ENCODE measurements at regions not wholly inside any gene's neighbourhood (a gene's known extent, or its start where the extent isn't known, plus 50 kb on each side); places are given as distances from the start of the nearest gene placed in this dataset.
"Not testable (repeated sequence)": the region's sequence is repeated elsewhere in the genome, so short reads cannot be mapped to it uniquely, and the experiment has no call there.

- DNase-seq (ENCODE audit: low read depth, low spot score) = no peak
- no peak overlapping the region for H3K4me3 ChIP-seq (ENCODE audit: low read length)
Observed at GRCh38 chr3:73216310-73216709, 154.9 kb downstream of the EBLN2 start.

GRCh38 chr3:73222126-73222525 is 160.7 kb downstream of the EBLN2 start:
- no peak overlapping the region for H3K4me3 ChIP-seq (ENCODE audit: low read length)
- no peak for DNase-seq (ENCODE audit: low read depth, low spot score)

- no peak overlapping the region for H3K4me3 ChIP-seq (ENCODE audit: low read length)
- no peak for DNase-seq (ENCODE audit: low read depth, low spot score)
Observed at GRCh38 chr3:73225146-73225855, 163.8 kb downstream of the EBLN2 start.

- no peak overlapping the region for H3K4me3 ChIP-seq (ENCODE audit: low read length)
- DNase-seq (ENCODE audit: low read depth, low spot score) = no peak
Observed at GRCh38 chr3:73225991-73226390, 164.5 kb downstream of the EBLN2 start.

GRCh38 chr3:73228000-73228399 is 166.5 kb downstream of the EBLN2 start:
- no peak for DNase-seq (ENCODE audit: low read depth, low spot score)
- H3K4me3 ChIP-seq (ENCODE audit: low read length) = no peak overlapping the region

GRCh38 chr3:73228437-73228836 is 167.0 kb downstream of the EBLN2 start:
- H3K4me3 ChIP-seq (ENCODE audit: low read length) = no peak overlapping the region
- no peak for DNase-seq (ENCODE audit: low read depth, low spot score)

- H3K4me3 ChIP-seq (ENCODE audit: low read length) = no peak overlapping the region
- DNase-seq (ENCODE audit: low read depth, low spot score) = no peak
Observed at GRCh38 chr3:73228959-73229358, 167.5 kb downstream of the EBLN2 start.

- H3K4me3 ChIP-seq (ENCODE audit: low read length) = no peak overlapping the region
- DNase-seq (ENCODE audit: low read depth, low spot score) = no peak
Observed at GRCh38 chr3:73234354-73235014, 173.0 kb downstream of the EBLN2 start.

GRCh38 chr3:73235768-73236167 is 174.3 kb downstream of the EBLN2 start:
- no peak overlapping the region for H3K4me3 ChIP-seq (ENCODE audit: low read length)
- no peak for DNase-seq (ENCODE audit: low read depth, low spot score)

GRCh38 chr3:73236867-73237266 is 175.4 kb downstream of the EBLN2 start:
- DNase-seq (ENCODE audit: low read depth, low spot score) = no peak
- H3K4me3 ChIP-seq (ENCODE audit: low read length) = no peak overlapping the region

GRCh38 chr3:73243740-73244139 is 182.3 kb downstream of the EBLN2 start:
- H3K4me3 ChIP-seq (ENCODE audit: low read length) = no peak overlapping the region
- DNase-seq (ENCODE audit: low read depth, low spot score) = no peak

GRCh38 chr3:73245459-73245858 is 184.0 kb downstream of the EBLN2 start:
- no peak overlapping the region for H3K4me3 ChIP-seq (ENCODE audit: low read length)
- no peak for DNase-seq (ENCODE audit: low read depth, low spot score)

GRCh38 chr3:73249047-73249446 is 187.6 kb downstream of the EBLN2 start:
- no peak for DNase-seq (ENCODE audit: low read depth, low spot score)
- no peak overlapping the region for H3K4me3 ChIP-seq (ENCODE audit: low read length)

- DNase-seq (ENCODE audit: low read depth, low spot score) = no peak
- H3K4me3 ChIP-seq (ENCODE audit: low read length) = no peak overlapping the region
Observed at GRCh38 chr3:73254062-73254461, 192.6 kb downstream of the EBLN2 start.

- no peak for DNase-seq (ENCODE audit: low read depth, low spot score)
- H3K4me3 ChIP-seq (ENCODE audit: low read length) = no peak overlapping the region
Observed at GRCh38 chr3:73255609-73256029, 194.2 kb downstream of the EBLN2 start.

GRCh38 chr3:73257186-73257585 is 195.7 kb downstream of the EBLN2 start:
- DNase-seq (ENCODE audit: low read depth, low spot score) = no peak
- H3K4me3 ChIP-seq (ENCODE audit: low read length) = no peak overlapping the region

GRCh38 chr3:73258057-73258456 is 196.6 kb downstream of the EBLN2 start:
- no peak overlapping the region for H3K4me3 ChIP-seq (ENCODE audit: low read length)

GRCh38 chr3:73259291-73259690 is 197.8 kb downstream of the EBLN2 start:
- H3K4me3 ChIP-seq (ENCODE audit: low read length) = no peak overlapping the region
- no peak for DNase-seq (ENCODE audit: low read depth, low spot score)

More at GRCh38 chr3:73258057-73258456, 196.6 kb downstream of the EBLN2 start:
- DNase-seq (ENCODE audit: low read depth, low spot score) = no peak

- DNase-seq (ENCODE audit: low read depth, low spot score) = no peak
- no peak overlapping the region for H3K4me3 ChIP-seq (ENCODE audit: low read length)
Observed at GRCh38 chr3:73259856-73260255, 198.4 kb downstream of the EBLN2 start.

GRCh38 chr3:73266558-73266957 is 205.1 kb downstream of the EBLN2 start:
- DNase-seq (ENCODE audit: low read depth, low spot score); H3K4me3 ChIP-seq (ENCODE audit: low read length): not testable (repeated sequence)

GRCh38 chr3:73269126-73269525 is 207.7 kb downstream of the EBLN2 start:
- DNase-seq (ENCODE audit: low read depth, low spot score); H3K4me3 ChIP-seq (ENCODE audit: low read length): not testable (repeated sequence)

All from Jurkat, Clone E6-1 (cell line).